ENCODE measurements at regions not wholly inside any gene's neighbourhood (a gene's known extent, or its start where the extent isn't known, plus 50 kb on each side); places are given as distances from the start of the nearest gene placed in this dataset.

GRCh38 chr10:18955061-18955460, 93.5 kb upstream of the MALRD1 start:
- in situ Hi-C loops (cut with HindIII; ENCODE audit: low sequenced_read_pairs) = no loop called here
- TF ChIP-seq CTCF (IDR thresholded peaks at IDR 0.05; ENCODE audit: low read depth, low read length, missing control alignments) = no peak
- no peak overlapping the region for H3K4me3 ChIP-seq (ENCODE audit: low read depth, low read length)
- no peak for DNase-seq (ENCODE audit: low read depth)

- DNase-seq (ENCODE audit: low read depth) = no peak
- TF ChIP-seq CTCF (IDR thresholded peaks at IDR 0.05; ENCODE audit: low read depth, low read length, missing control alignments) = no peak
- in situ Hi-C loops (cut with HindIII; ENCODE audit: low sequenced_read_pairs) = no loop called here
- no peak overlapping the region for H3K4me3 ChIP-seq (ENCODE audit: low read depth, low read length)
Observed at GRCh38 chr10:18959369-18959768, 89.2 kb upstream of the MALRD1 start.

GRCh38 chr10:18960466-18961079, 88.0 kb upstream of the MALRD1 start:
- TF ChIP-seq CTCF (IDR thresholded peaks at IDR 0.05; ENCODE audit: low read depth, low read length, missing control alignments) = no peak
- DNase-seq (ENCODE audit: low read depth) = no peak
- in situ Hi-C loops (cut with HindIII; ENCODE audit: low sequenced_read_pairs) = no loop called here
- no peak overlapping the region for H3K4me3 ChIP-seq (ENCODE audit: low read depth, low read length)

GRCh38 chr10:18968159-18968558, 80.4 kb upstream of the MALRD1 start:
- H3K4me3 ChIP-seq (ENCODE audit: low read depth, low read length) = no peak overlapping the region
- in situ Hi-C loops (cut with HindIII; ENCODE audit: low sequenced_read_pairs) = no loop called here
- no peak for DNase-seq (ENCODE audit: low read depth)
- no peak for TF ChIP-seq CTCF (IDR thresholded peaks at IDR 0.05; ENCODE audit: low read depth, low read length, missing control alignments)

- H3K4me3 ChIP-seq (ENCODE audit: low read depth, low read length) = no peak overlapping the region
- no peak for DNase-seq (ENCODE audit: low read depth)
Observed at GRCh38 chr10:18976696-18977251, 71.8 kb upstream of the MALRD1 start.

GRCh38 chr10:18980089-18980629, 68.4 kb upstream of the MALRD1 start:
- no peak for DNase-seq (ENCODE audit: low read depth)
- no peak overlapping the region for H3K4me3 ChIP-seq (ENCODE audit: low read depth, low read length)
- TF ChIP-seq CTCF (IDR thresholded peaks at IDR 0.05; ENCODE audit: low read depth, low read length, missing control alignments) = no peak
- in situ Hi-C loops (cut with HindIII; ENCODE audit: low sequenced_read_pairs) = no loop called here

More at GRCh38 chr10:18976696-18977251, 71.8 kb upstream of the MALRD1 start:
- no peak for TF ChIP-seq CTCF (IDR thresholded peaks at IDR 0.05; ENCODE audit: low read depth, low read length, missing control alignments)
- in situ Hi-C loops (cut with HindIII; ENCODE audit: low sequenced_read_pairs) = no loop called here
